HG02981 (cell line): ENCODE measurements at regions not wholly inside any gene's neighbourhood (a gene's known extent, or its start where the extent isn't known, plus 50 kb on each side); places are given as distances from the start of the nearest gene placed in this dataset.

Experiments
- ATAC-seq: cut with Tn5 transposase; IDR thresholded peaks from one replicate; pipeline ENCODE4 v1.9.1; 2021; ENCODE audit warnings: mild to moderate bottlenecking, moderate library complexity; ENCODE audit not compliant: unreplicated experiment

DNA sequence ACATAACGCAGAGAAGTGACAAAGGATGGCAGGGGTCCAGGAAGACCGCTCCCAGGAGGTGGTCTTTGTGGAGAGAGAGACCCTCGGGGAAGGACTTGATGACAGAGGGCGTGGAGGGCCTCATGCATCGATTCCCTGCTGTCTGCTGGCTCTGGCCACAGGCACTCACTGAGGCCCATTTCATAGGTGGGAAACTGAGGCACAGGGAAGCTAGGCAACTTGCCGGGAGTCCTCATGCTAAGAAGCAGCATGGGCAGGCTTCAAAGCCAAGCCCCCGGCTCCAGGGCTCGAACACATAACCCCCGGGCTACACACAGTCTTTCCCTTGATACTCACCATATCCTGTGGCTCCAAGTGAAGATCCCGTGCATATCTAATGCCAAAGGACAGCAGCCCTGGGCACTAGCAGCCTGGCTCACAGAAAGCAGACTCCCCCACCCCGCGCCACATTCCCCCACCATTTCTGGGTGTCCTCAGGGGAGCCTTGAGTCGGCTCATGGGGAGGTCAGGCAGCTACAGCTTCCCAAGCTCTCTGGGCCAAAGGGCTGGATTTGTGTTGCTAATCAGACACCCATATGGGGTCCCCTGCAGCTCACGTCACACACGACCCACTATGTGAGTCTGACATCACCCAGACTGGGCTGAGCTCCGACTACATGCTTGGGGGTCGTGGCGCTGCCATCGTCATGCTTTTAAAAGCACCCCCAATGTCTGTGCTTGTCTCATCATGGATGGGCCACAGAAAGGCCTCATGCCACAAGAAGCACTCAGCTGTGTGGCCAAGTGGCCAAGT, 130.9 kb upstream of the PMEPA1 start:
- no peak for ATAC-seq

- no peak for ATAC-seq
Measured at GRCh38 chr20:57840066-57840465, 130.3 kb upstream of the PMEPA1 start.

GRCh38 chr20:57838670-57839151, 128.9 kb upstream of the PMEPA1 start:
- no peak for ATAC-seq

GRCh38 chr20:57837208-57838035, 127.6 kb upstream of the PMEPA1 start:
- ATAC-seq, result no peak

DNA sequence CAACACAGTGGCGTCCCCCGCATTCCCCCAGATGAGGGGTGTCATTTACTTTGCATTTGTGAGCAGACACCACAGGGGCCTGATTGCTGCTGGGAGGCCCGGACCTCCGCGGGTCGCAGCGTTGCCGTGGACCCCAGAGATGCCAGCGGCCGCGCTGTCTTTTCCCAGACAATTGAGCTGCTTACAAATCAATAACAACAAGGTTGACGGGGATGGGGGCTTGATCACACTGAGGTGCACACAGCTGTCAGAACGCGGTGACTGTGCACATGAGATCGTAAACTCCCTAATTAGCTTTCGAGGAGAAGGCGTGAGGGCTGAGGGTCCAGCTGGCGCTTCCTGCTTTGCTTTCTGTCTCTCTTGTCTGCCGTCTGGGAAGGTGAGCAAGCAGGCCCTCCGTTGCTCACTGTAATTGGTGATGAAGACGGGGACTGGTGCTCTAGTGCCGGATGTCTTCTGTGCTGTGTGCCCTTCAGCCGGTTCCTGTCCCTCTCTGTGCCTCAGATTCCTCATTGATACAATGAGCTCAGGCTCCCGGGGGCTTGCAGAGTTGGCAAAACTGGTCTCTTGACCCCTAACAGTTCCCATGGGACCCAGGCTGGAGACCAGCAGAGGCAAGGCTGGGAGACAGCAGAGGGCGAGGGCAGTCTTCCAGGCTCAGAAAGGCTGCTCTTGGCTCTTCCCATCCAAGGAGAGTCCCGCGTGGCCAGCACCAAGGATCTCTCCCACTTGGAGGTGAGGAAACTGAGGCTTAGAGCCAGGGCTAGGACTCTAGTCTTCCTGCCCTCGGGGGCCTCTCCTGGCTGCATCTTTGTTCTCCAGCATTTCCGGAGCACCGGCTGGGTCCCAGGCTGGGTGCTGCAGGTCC, 126.0 kb upstream of the PMEPA1 start:
- ATAC-seq, result no peak

DNA sequence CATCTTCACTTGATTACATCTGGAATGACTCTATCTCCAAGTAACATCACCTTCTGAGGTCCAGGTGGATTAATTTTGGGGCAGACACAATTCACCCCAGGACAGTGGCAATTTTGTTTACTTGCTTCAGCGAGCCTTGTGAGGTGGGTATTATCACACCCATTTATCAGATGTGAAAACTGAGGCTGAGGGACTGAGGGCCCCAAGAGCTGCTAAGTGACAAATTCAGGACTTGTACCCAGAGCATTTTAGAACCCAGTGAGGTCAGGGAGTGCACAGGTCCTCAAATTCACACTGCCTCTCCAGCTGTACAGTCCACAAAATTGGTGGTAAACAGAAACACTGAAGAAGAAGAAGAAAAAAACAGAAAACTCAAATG, 125.2 kb upstream of the PMEPA1 start:
- ATAC-seq, result no peak

DNA sequence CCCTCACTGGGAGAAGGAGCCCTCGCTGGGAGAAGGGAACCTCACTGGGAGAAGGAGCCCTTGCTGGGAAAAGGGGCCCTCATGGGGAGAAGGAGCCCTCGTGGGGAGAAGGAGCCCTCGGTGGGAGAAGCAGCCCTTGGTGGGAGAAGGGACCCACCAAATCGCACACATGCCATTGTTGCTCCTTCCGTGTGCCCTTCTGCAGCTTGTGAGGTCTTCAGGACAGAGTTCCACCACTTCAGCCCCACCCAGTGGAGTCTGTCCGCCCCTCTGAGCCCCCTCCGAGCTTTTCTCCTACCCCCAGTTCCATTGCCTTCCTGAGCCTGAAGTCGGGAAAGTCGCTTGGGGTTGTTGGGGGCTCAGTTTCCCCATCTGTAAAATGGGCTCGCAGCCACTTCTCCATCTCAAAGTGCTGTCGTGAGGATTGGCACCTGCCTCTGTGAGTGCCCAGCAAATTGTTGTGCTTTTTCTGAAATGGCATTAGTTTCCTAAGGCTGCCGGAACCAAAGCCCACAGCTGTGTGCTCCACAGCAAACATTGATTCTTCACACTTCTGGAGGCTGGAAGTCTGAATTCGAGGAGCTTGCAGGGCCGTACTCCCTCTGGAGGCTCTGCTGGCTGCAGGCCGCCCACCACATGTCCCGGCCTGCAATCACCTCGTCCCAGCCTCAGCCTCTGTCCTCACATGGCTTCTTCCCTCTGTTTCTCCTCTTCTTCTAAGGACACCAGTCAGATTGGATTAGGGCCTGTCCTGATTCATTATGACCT, 124.7 kb upstream of the PMEPA1 start:
- ATAC-seq, result no peak

DNA sequence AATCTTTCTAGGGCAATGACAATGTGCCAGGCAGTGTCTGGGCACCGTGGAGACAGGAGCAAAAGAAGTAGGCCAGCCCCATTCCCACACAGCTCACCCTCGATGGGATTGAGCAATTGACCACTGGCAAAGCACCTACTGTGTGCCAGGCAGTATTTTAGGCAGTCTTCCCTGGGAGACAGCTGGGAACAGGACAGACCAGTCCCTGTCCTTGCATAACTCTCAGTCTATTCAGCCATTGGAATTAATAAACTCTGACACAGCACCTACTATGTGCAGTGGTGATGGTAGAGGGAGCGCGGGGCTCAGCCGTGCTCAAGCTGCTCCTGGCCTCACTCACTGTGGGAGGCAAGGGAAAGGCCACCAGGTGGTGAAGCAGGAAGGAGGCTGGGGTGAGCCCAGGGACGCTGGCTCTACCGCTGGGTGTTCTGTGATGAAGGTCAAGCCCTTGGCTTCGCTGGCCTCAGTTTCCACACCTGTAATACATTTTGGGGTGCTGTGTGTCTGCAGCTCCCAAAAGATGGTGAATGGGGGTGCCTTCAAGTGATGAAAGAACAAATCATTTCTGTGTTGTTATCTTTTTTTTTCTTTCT, 122.3 kb upstream of the PMEPA1 start:
- ATAC-seq, result no peak

DNA sequence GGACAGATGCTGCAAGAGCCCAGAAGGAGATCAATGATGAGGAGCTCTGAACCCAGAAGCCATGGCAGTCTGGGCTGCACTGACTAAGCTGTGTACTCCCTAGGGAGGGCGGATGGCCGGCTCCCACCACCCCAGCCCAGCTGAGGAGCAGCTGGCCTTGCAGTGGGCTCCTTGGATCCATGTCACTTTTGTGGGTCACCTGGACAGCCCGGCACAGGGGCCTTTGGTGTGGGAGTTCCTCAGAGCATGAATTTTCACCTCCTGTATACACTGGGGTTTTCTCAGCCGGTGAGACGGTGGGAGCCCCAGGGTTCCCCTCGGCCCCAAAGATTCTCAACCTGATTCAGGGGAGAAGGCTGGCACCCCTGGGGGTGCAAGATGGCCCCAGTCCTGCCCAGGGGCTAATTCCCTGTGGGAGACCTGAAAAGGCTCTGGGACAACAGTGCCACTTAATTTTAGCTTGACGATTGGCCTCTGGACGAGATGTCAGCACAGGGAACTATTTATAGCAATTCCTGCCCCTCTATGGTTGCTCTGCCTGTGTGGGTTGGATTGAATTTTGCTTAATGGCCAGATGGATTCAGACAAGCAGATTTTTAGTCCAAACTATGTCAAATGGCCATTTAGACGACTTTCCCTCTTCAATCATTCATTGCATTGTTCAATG, 121.6 kb upstream of the PMEPA1 start:
- ATAC-seq, result no peak

DNA sequence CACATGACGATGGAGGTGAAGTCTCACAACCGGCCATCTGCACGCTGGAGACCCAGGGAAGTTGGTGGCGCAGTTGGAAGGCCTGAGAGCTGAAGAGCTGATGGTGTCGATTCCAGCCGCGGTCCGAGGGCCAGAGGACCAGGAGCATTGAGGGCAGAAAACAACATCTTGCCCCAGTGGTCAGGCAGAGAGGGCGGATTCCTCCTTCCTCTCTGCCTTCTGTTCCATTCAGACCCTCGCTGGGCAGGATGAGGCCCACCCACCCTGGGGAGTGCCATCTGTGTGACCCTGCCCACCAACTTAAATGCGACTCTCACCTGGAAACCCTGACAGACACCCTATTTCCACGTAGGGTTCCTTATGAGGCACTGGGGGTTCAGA, 120.7 kb upstream of the PMEPA1 start:
- no peak for ATAC-seq

DNA sequence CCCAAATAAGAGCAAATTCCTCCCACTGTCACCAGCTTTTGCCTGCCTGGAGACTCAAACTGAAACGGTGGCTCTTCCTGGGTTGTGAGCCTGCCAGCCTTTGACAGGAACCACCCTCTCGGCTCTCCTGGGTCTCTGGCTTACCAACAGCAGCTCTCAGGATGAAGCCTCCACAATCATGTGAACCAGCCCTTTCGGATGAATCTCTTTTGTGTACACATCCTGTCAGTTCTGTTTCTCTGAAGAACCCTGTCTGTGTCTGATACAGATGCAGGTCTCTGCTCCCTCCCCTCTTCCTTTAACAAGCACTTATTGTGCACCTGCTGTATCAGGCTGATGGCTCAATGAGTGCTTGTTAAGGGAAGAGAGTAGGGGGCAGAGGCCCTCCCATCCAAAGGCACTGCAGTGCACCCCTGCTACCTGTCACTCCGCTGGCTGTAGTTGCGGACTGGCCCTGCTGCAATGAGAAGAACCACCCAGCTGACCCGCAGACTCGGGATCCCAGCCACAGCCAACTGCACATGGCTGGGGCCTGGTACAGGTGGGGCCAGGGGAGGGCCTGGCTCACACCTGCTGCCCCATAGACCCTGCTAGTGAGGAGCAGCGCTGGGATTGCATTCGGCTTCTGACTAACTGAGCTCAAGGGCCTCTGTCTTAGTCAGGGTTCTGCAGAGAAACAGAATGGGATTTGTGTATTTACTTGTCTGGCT, 120.1 kb upstream of the PMEPA1 start:
- ATAC-seq, result no peak

DNA sequence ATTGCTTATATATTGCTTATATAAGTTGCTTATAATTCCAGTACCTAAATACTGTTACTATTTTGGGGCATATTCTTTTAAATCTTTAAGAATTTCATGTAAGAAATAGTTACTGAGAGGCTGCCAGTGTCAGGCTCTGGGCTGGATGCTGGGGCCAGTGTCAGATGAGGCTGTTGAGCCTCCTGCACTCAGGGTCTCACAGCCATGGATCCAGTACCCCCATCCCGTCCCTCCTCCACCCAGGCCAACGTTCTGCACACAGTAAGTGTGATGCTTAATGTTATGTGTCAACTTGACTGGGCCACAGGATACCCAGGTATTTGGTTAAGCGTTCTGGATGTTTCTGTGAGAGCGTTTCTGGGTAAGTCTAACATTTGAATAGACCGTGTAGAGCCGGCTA, 119.5 kb upstream of the PMEPA1 start:
- ATAC-seq, result no peak

GRCh38 chr20:57828696-57829095, 118.9 kb upstream of the PMEPA1 start:
- ATAC-seq, result no peak

- ATAC-seq, result no peak
Measured at GRCh38 chr20:57826666-57827287, 117.0 kb upstream of the PMEPA1 start.

DNA sequence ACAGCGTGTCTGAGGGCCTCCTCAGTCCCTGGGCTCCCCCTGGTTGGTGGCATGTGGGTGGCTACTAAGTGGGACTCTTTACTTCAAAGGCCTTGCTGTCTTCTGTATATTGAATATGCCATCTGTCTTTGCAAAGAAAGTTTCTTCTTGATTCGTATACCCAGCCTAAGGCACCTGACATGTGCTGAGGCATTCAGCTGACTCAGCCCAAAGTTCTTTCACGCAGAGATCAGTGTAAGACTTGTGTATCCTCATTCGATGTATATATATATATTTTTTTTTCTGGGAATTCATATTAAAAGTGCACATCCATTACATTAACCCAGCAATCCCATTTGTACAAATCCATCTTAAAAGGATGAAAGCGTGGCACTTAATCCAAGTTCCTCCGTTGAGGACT, 115.1 kb upstream of the PMEPA1 start:
- ATAC-seq, result no peak

GRCh38 chr20:57821935-57822334, 112.1 kb upstream of the PMEPA1 start:
- ATAC-seq, result no peak

DNA sequence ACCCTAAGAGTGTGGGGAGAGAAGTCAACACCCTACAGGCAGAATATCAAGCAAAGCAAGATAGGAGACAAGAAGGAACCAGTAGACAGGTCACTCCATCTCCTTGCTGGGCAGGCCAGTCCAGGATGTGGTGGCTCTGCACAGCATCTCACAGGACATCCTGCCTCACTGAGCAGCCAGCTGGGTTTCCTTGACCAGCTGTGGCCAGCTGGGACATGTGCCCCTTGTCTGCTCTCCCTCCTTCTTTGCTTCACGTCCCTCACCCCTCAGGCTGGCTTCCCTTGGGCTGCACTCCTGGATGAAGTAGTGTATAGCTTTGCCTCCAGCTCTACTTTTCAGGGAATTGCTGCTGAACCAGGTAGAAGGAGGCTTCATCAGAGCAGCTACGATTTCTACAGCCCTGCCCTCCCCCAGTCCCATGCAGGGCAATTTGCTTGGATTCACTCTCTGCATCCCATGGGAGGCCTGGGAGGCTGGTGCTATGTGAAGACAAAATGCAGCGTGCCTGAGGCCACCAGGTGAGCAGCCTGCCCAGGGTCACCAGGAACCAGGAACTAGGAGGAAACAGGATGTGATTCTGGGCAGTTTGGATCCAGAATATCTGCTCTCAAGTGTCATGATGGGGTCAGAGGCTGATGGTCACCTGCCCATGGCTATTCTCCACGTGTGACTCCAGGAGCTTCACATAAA, 110.0 kb upstream of the PMEPA1 start:
- ATAC-seq, result no peak

DNA sequence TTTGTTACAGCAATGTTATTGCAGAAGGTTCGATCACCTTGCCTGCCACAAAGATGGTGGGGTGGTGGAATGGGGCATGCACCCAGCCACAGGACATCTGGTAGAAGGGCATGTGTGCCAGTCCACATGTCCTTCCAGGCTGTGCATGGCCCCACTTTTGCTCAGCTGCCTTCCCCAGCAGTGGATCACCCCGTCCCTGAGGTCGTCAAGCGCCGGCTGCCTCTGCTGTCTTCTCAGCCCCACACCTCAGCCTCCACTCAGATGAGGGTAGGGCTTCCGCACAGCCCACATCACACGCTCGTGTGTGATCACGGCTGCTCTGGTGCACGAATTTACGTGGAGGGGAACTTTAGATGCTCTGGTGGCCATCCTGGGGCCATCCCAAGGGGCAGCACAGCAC, 109.5 kb upstream of the PMEPA1 start:
- ATAC-seq, result no peak
